SH-SY5Y (cell line): ENCODE measurements at regions not wholly inside any gene's neighbourhood (a gene's known extent, or its start where the extent isn't known, plus 50 kb on each side); places are given as distances from the start of the nearest gene placed in this dataset.

Source experiments
- GATA2 ChIP-seq: IDR thresholded peaks from 2 replicates; pipeline ENCODE4 v1.6.1; 2011; ENCODE audit warnings: mild to moderate bottlenecking, low read depth, low read length
- GATA3 ChIP-seq: IDR thresholded peaks from 2 replicates; pipeline ENCODE4 v1.6.1; 2011; ENCODE audit warnings: low read depth, mild to moderate bottlenecking, low read length, moderate library complexity

DNA sequence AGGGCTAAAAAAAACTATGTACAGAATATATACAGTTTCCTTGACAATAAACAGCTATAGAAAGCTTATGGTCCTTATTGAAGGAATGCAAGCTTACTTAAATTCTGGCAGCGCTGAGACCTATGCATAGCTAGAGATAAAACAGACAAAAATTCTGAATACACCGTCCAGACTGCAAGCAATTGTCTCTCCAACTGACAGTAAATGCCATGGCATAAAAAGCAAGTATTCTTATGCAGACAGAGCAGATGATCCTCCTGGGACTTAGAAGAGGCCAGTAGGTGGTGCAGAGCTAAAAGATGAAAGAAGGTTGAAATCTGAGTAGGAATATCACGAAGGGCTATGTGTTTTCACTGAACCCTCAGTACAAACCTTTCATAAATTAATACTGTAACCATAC, 157.0 kb upstream of the CACNA2D1 start:
- no peak for TF ChIP-seq GATA2
- TF ChIP-seq GATA3, result no peak

DNA sequence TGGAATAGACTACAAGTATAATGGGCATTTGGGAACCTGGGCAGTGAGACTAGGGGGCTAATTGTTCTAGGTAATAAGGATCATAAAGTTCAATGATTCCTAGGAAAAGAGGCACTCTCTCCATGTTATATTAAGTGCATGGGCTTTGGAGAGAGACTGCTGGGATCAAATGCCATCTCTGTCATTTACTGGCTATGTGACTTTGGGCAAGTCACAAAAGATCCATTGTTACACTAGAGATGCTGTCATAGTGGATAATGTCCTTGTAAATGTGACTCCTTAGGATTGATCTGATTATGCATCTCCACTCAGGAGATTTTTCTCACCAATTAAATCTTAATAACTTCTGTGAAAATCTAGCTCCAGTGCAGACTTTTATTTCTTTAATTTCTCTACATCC, 156.3 kb upstream of the CACNA2D1 start:
- no peak for TF ChIP-seq GATA2

- TF ChIP-seq GATA3, result no peak
- TF ChIP-seq GATA2, result no peak
These were observed 155.4 kb upstream of the CACNA2D1 start for GRCh38 chr7:82598958-82599357.

DNA sequence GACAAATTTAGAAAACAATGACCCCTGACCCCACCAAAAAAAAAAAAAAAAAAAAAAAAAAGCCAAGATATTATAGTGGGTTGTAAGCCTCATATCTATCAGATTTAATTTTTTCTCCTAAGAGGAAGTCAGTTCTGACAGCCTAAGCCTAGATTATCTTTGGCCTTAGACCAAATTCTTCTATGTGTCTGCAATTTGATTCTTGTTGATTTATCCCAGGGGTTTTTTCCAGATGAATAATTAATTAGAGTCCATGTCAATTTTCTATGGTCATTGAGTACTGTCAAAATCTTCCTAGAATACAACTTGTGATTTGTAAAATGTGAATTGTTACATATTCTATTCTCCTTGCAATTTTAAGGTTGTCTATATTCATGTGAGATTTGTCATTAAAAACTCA, 151.6 kb upstream of the CACNA2D1 start:
- TF ChIP-seq GATA2 (no peak), GATA3 (no peak)

- TF ChIP-seq GATA2 (no peak), GATA3 (no peak)
These were observed 151.1 kb upstream of the CACNA2D1 start for GRCh38 chr7:82594665-82595064.

DNA sequence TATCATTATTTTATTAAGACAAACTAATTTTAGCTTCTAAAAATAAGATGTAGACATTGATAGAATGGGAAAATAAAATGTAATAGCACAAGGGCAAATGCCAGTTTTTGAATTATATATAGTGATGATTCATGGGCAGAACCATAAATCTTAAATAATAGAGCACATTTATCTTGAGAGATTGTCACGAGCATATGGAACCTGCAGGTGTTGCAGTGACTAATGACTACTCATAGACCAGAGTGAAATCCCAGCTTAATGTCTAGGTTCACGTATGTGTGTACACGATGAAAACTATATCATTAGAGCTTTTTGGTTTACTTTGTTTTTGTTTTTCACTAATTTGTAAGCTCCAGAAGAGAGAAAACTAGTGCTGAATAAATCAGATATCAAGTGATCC, 150.2 kb upstream of the CACNA2D1 start:
- TF ChIP-seq GATA2 (no peak), GATA3 (no peak)

DNA sequence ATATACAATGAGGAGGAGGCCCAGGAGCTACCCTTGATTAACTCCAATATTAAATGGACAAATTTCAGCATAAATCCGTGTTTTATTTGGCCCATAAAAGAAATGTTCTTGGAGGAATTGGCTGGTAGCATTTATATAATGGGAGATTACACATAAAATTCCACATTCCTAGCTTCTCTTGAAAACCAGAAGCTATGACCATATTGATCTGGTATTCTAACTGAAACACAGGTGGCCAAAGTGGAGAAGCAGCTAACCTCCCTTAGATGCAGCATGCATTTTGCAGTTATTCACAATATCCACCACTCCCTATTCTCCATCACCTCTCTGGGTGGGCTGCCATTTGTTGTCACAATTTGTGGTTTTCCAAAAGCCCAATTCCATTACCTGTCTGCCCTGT, 148.8 kb upstream of the CACNA2D1 start:
- no peak for TF ChIP-seq GATA3
- TF ChIP-seq GATA2, result no peak

- TF ChIP-seq GATA3, result no peak
- no peak for TF ChIP-seq GATA2
These were observed 135.5 kb upstream of the CACNA2D1 start for GRCh38 chr7:82579047-82579446.

DNA sequence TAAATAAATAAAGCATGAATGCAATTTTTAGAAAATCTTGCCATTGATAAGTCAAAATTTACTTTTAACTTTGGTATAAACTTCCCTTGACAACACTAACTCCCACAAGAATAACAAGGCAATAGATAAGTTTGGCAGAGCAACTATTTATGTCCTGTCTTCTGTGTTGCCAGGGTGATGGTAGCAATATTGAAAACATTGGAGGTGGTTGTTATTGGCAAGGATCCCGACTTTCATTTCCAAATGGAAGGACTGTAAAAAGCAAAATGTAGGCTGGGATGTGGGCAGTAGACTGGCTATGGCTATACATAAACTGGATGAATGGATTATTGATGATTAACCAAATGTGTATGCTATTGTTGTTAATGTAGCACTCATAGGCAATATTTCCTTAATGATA, 134.9 kb upstream of the CACNA2D1 start:
- TF ChIP-seq GATA3, result no peak

DNA sequence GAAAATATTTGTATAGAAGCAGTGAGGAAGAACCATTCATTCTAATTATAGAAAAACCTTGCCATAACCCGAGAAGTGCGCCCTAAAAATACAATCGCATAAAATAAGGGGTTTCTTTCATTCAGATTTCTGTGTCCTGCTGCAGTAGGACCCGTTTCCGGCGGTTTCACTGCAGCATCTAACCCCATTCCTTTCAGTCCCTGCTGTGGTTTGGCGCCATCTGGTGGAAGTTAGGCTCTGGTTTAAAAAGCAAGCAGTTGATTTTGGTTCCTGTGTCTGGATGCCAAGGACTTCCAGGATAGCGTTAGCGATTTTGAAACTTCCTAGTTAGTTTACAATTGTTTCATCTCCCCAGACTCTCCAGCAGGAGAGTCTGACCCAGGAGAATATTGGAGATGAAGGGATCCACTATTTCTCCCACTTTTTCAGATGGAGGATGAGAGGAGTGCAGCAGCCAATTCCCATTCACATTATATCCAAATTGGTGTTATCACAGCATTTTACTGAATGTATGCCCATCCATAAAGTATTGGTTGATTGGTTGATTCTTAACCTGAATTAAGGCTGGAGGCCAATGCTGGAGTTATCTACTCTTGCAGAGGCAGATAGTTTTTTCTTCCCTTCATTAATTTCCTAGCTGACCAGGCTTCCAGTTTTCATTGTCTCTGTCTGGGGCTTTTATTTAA, 128.8 kb upstream of the CACNA2D1 start:
- TF ChIP-seq GATA3, result no peak
- TF ChIP-seq GATA2, result no peak

DNA sequence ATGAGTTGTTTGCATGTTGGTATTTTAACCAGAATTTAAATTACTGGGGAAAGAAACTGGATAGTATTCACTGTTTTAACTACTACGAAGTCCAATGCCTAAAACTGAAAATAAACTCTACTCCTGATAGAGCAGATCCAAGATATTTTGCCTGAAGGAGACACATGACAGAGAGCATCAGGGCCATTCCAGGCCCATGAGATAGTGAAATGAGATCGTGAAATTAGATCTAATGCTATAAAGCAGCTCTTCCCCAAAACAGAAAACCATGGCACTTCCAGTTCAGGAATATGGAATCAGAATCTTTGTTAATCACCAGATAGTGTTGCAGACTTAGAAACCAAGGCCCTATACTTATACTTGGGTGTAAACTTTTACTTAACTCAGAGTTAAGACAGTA, 124.3 kb upstream of the CACNA2D1 start:
- TF ChIP-seq GATA2 (peak; percentile 92), GATA3 (peak; percentile 93)

GRCh38 chr7:82567356-82567755, 123.8 kb upstream of the CACNA2D1 start:
- TF ChIP-seq GATA3 (no peak), GATA2 (no peak)

GRCh38 chr7:82566752-82567151, 123.2 kb upstream of the CACNA2D1 start:
- TF ChIP-seq GATA3 (no peak), GATA2 (no peak)

- no peak for TF ChIP-seq GATA3
- TF ChIP-seq GATA2, result no peak
These were observed 119.3 kb upstream of the CACNA2D1 start for GRCh38 chr7:82562716-82563404.

- TF ChIP-seq GATA3, result no peak
- TF ChIP-seq GATA2, result no peak
These were observed 115.7 kb upstream of the CACNA2D1 start for GRCh38 chr7:82559193-82559805.

- TF ChIP-seq GATA3, result no peak
- TF ChIP-seq GATA2, result no peak
These were observed 106.2 kb upstream of the CACNA2D1 start for GRCh38 chr7:82549616-82550285.

DNA sequence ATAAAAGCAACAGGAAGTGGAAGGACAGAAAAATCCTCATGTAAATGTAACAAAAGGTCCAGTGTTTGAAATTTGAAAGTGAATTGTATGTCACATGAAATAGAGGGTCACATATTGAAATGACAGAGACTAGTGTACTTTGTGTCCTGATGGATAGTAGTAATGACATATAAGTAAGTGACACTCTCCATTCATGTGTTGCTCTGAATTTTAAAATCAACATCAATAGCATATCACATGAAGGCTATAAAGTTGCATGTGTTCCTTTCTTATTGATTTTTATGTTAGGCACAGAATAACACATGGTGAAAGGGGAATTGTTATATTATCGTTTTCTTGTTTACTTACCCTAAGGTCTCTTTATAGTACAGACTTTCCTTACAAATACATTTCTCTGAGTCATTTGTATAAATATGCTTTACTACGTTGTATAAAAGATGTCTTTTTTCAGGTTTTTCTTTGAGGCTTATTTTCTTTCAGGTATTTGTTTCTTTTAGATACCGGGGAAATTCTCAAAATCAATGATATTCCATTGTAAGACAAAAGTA, 104.6 kb upstream of the CACNA2D1 start:
- TF ChIP-seq GATA3 (no peak), GATA2 (no peak)
